A549 (cell line): ENCODE measurements at regions not wholly inside any gene's neighbourhood (a gene's known extent, or its start where the extent isn't known, plus 50 kb on each side); places are given as distances from the start of the nearest gene placed in this dataset.

Source experiments
- ATAC-seq, 2 experiments: fragments of 200-7000 bp in 1 of 2; fragments of >200 bp in 1 of 2; cut with Nextera tagmentation in 1 of 2; cut with Tn5 transposase in 1 of 2; 3 replicates each; pipeline versions ENCODE4 v1.8.0 to v1.9.1; 2018 to 2020; ENCODE audit warnings: mild to moderate bottlenecking in 1 of 2, moderate library complexity in 1 of 2
- CTCF ChIA-PET: fragments of 300-600 bp; sonication (Branson Sonifier 250); formaldehyde crosslinking; extraction: SDS; loops from one replicate; lab custom pipeline; 2021; ENCODE audit warnings: antibody characterized with exemption, inconsistent platforms; lab: Yijun Ruan, JAX
- POLR2A ChIA-PET: fragments of 350-600 bp; formaldehyde crosslinking; extraction: SDS; loops from one replicate; lab custom pipeline; 2021; ENCODE audit warnings: antibody characterized with exemption, inconsistent platforms; lab: Yijun Ruan, JAX
- DNase-seq, 2 experiments: peaks; one replicate each; pipeline versions ENCODE4 v3.0.0 to v3.0.0-alpha.2; 2011 to 2016; ENCODE audit warnings: low read depth in 1 of 2, low spot score in 1 of 2
- FAIRE-seq: peaks from 2 replicates; lab custom pipeline; 2011; peaks lifted over from hg19 to GRCh38; lab: Jason Lieb, UNC
- H3K27ac ChIP-seq, 2 experiments: fragments of >200 bp; sonication (Bioruptor Twin); formaldehyde crosslinking; 3 replicates each; pipeline ENCODE4 v1.5.1; 2016 to 2017
- H3K4me1 ChIP-seq: fragments of >200 bp; sonication (Bioruptor Twin); formaldehyde crosslinking; 3 replicates; pipeline ENCODE4 v1.6.1; 2016
- H3K4me2 ChIP-seq: fragments of >200 bp; sonication (Bioruptor Twin); formaldehyde crosslinking; 3 replicates; pipeline ENCODE4 v1.6.1; 2016
- H3K4me3 ChIP-seq: fragments of >200 bp; sonication (Bioruptor Twin); formaldehyde crosslinking; 3 replicates; pipeline ENCODE4 v1.5.1; 2016
- H3K9me3 ChIP-seq: fragments of >200 bp; sonication (Bioruptor Twin); formaldehyde crosslinking; 3 replicates; pipeline ENCODE4 v1.6.1; 2016
- BCL3 ChIP-seq: fragments of >200 bp; sonication (Bioruptor Twin); formaldehyde crosslinking; IDR thresholded peaks from 3 replicates; pipeline ENCODE4 v1.6.1; 2016
- BHLHE40 ChIP-seq: IDR thresholded peaks from 2 replicates; pipeline ENCODE4 v1.6.1; 2012; ENCODE audit warnings: low read depth, low read length, inconsistent platforms
- CBX2 ChIP-seq: fragments of 200-600 bp; sonication (generic); IDR thresholded peaks from 2 replicates; pipeline ENCODE4 v1.6.1; 2016; ENCODE audit warnings: low read depth, mild to moderate bottlenecking, borderline replicate concordance
- CBX8 ChIP-seq: fragments of 200-600 bp; sonication (generic); IDR thresholded peaks from 2 replicates; pipeline ENCODE4 v1.6.1; 2016
- CEBPB ChIP-seq, 2 experiments: fragments of >200 bp in 1 of 2; sonication (Bioruptor Twin) in 1 of 2; formaldehyde crosslinking in 1 of 2; IDR thresholded peaks; 2 replicates each; pipeline ENCODE4 v1.6.1; 2012 to 2016
- CHD2 ChIP-seq: fragments of 150-350 bp; IDR thresholded peaks from 2 replicates; pipeline ENCODE4 v1.6.1; 2014; ENCODE audit warnings: low read length; ENCODE audit not compliant: partially characterized antibody
- CHD4 ChIP-seq: fragments of 200-600 bp; sonication (generic); IDR thresholded peaks from 2 replicates; pipeline ENCODE4 v1.6.1; 2016; ENCODE audit warnings: antibody characterized with exemption, mild to moderate bottlenecking, borderline replicate concordance
- EHF ChIP-seq: fragments of 250-450 bp; sonication (Bioruptor Pico); IDR thresholded peaks from 2 replicates; pipeline ENCODE4 v1.5.0; 2020; ENCODE audit warnings: mild to moderate bottlenecking
- ELK1 ChIP-seq: fragments of 150-350 bp; IDR thresholded peaks from 2 replicates; pipeline ENCODE4 v1.6.1; 2014; ENCODE audit warnings: low read depth, mild to moderate bottlenecking, low read length
- EP300 ChIP-seq, 2 experiments: fragments of >200 bp; sonication (Bioruptor Twin); formaldehyde crosslinking; IDR thresholded peaks; 2 replicates in 1 of 2; 3 replicates in 1 of 2; pipeline ENCODE4 v1.6.1; 2016 to 2017
- FOSL2 ChIP-seq, 2 experiments: fragments of 450-650 bp in 1 of 2; fragments of >200 bp in 1 of 2; sonication (Bioruptor Twin) in 1 of 2; formaldehyde crosslinking; IDR thresholded peaks; 2 replicates each; pipeline versions ENCODE4 v1.5.0 to v1.6.1; 2016 to 2020; ENCODE audit warnings: mild to moderate bottlenecking in 1 of 2, moderate library complexity in 1 of 2
- GATA3 ChIP-seq: IDR thresholded peaks from 2 replicates; pipeline ENCODE4 v1.6.1; 2012; ENCODE audit warnings: borderline replicate concordance
- HES2 ChIP-seq: fragments of >200 bp; sonication (Bioruptor Twin); formaldehyde crosslinking; IDR thresholded peaks from 2 replicates; pipeline ENCODE4 v1.6.1; 2016
- HEYL ChIP-seq: fragments of 250-450 bp; sonication (Bioruptor Pico); IDR thresholded peaks from 2 replicates; pipeline ENCODE4 v1.8.0; 2021; ENCODE audit warnings: mild to moderate bottlenecking, moderate library complexity
- HOXB5 ChIP-seq: fragments of 250-450 bp; sonication (Bioruptor Pico); IDR thresholded peaks from 2 replicates; pipeline ENCODE4 v1.5.0; 2020; ENCODE audit warnings: mild to moderate bottlenecking, moderate library complexity
- JUN ChIP-seq, 2 experiments: fragments of >200 bp; sonication (Bioruptor Twin); formaldehyde crosslinking; IDR thresholded peaks; 2 replicates in 1 of 2; 3 replicates in 1 of 2; pipeline ENCODE4 v1.6.1; 2016 to 2017
- MAZ ChIP-seq: fragments of 150-350 bp; IDR thresholded peaks from 2 replicates; pipeline ENCODE4 v1.6.1; 2014; ENCODE audit warnings: antibody characterized with exemption, low read depth, low read length, borderline replicate concordance
- NPAS2 ChIP-seq: fragments of 250-450 bp; sonication (Bioruptor Pico); IDR thresholded peaks from 2 replicates; pipeline ENCODE4 v1.8.0; 2022; ENCODE audit warnings: mild to moderate bottlenecking, moderate library complexity, borderline replicate concordance
- NR3C1 ChIP-seq: fragments of >200 bp; sonication (Bioruptor Twin); formaldehyde crosslinking; IDR thresholded peaks from 3 replicates; pipeline ENCODE4 v1.6.1; 2017
- PBX3 ChIP-seq: IDR thresholded peaks from 2 replicates; pipeline ENCODE4 v1.6.1; 2012
- POLR2AphosphoS2 ChIP-seq: conservative IDR thresholded peaks from 2 replicates; pipeline ENCODE4 v1.6.1; 2012; ENCODE audit warnings: low read length, improper control_type of control experiment, inconsistent platforms
- RCOR1 ChIP-seq: fragments of 150-350 bp; IDR thresholded peaks from 2 replicates; pipeline ENCODE4 v1.6.1; 2014; ENCODE audit warnings: antibody characterized with exemption, low read length, low read depth
- SMC3 ChIP-seq: fragments of >200 bp; sonication (Bioruptor Twin); formaldehyde crosslinking; IDR thresholded peaks from 3 replicates; pipeline ENCODE4 v1.6.1; 2018; ENCODE audit warnings: inconsistent platforms
- USF2 ChIP-seq: fragments of 450-650 bp; IDR thresholded peaks from 2 replicates; pipeline ENCODE4 v1.6.1; 2014; ENCODE audit warnings: antibody characterized with exemption
- ZFP36 ChIP-seq: fragments of 450-650 bp; IDR thresholded peaks from 2 replicates; pipeline ENCODE4 v1.6.1; 2014; ENCODE audit warnings: borderline replicate concordance; ENCODE audit not compliant: partially characterized antibody
- WGBS: methylation state at CpG from one replicate; pipeline ENCODE4 v1.1.6; 2017; ENCODE audit errors: missing lambda C conversion rate; 5-methylcytosine and 5-hydroxymethylcytosine counted together

- CTCF ChIA-PET = interaction anchor here (0.7 to 2.7 kb wide), 15 partner anchors 10 to 234 kb away, joined by 3 to 13 read pairs (median 4); no protein-coding TSS in a partner anchor
These were observed 77.1 kb upstream of the IGLL5 start for GRCh38 chr22:22810471-22810870.

GRCh38 chr22:22811016-22812009 is 76.3 kb upstream of the IGLL5 start:
- Histone ChIP-seq H3K4me1 (no peaks in the 10 kb centered on the region), H3K27ac (no peak overlapping the region), H3K4me3 (no peak overlapping the region), H3K9me3 (no peaks in the 10 kb centered on the region), H3K4me2 (no peak overlapping the region)
- ChIA-PET CTCF (interaction anchor here (0.7 to 2.7 kb wide), 14 partner anchors 9 to 144 kb away, joined by 3 to 12 read pairs (median 4); no protein-coding TSS in a partner anchor), POLR2A (no interaction called here)
- ATAC-seq = no peak
- TF ChIP-seq POLR2AphosphoS2 (no peak), ZFP36 (no peak), NPAS2 (CRISPR knock-in tag) (no peak), EP300 (IDR thresholded peaks at IDR 0.05) (no peak), CBX2 (no peak), BHLHE40 (no peak), RCOR1 (no peak), CBX8 (no peak), HES2 (no peak), EHF (CRISPR knock-in tag) (no peak), BCL3 (no peak), USF2 (no peak), NR3C1 (no peak), CHD4 (no peak)
- 71% methylated on average over 8 of the region's 8 CpGs for WGBS
- no peak for DNase-seq
- FAIRE-seq = no peak

More at GRCh38 chr22:22810471-22810870, 77.1 kb upstream of the IGLL5 start:
- Histone ChIP-seq H3K27ac (no peak overlapping the region), H3K9me3 (no peaks in the 10 kb centered on the region), H3K4me3 (no peak overlapping the region), H3K4me1 (no peaks in the 10 kb centered on the region), H3K4me2 (no peak overlapping the region)
- POLR2A ChIA-PET = no interaction called here
- FAIRE-seq (no peak), DNase-seq (no peak), ATAC-seq (0 out of 6 replicates have a peak, but pooled peaks of 1 of the 2 experiments have one; percentile 28)
- 58% methylated on average over 4 of the region's 8 CpGs for WGBS
- TF ChIP-seq JUN (IDR thresholded peaks at IDR 0.05) (no peak), MAZ (no peak), PBX3 (no peak), FOSL2 (IDR thresholded peaks at IDR 0.05) (no peak), FOSL2 (CRISPR knock-in tag; IDR thresholded peaks at IDR 0.05) (no peak), CHD2 (no peak), RCOR1 (no peak), SMC3 (no peak), EP300 (IDR thresholded peaks at IDR 0.05) (no peak), HEYL (CRISPR knock-in tag) (no peak), CHD4 (no peak), HOXB5 (CRISPR knock-in tag) (no peak), CEBPB (IDR thresholded peaks at IDR 0.05) (no peak), GATA3 (no peak), ELK1 (no peak)
